ENCODE measurements at regions not wholly inside any gene's neighbourhood (a gene's known extent, or its start where the extent isn't known, plus 50 kb on each side); places are given as distances from the start of the nearest gene placed in this dataset.
"Not testable (repeated sequence)": the region's sequence is repeated elsewhere in the genome, so short reads cannot be mapped to it uniquely, and the experiment has no call there.

GRCh38 chr2:176907341-176907740 is 305.3 kb upstream of the HNRNPA3 start:
- no peak for DNase-seq
- Histone ChIP-seq H3K4me1 (ENCODE audit: control insufficient read depth, insufficient read depth, low read length) (no peaks in the 10 kb centered on the region), H3K27ac (ENCODE audit: low read length) (no peak overlapping the region), H3K4me3 (ENCODE audit: low read length) (no peak overlapping the region), H3K9me3 (replicated peaks; ENCODE audit: control insufficient read depth, low read depth, low read length) (no peaks in the 10 kb centered on the region), H3K27me3 (ENCODE audit: control insufficient read depth, insufficient read depth, low read length) (no peaks in the 10 kb centered on the region), H3K36me3 (ENCODE audit: control insufficient read depth, insufficient read depth, low read length) (no peaks in the 10 kb centered on the region)
- 38% methylated on average over 2 of the region's 3 CpGs for WGBS (ENCODE audit: insufficient coverage)

- 33% methylated on average over 2 of the region's 3 CpGs for WGBS (ENCODE audit: insufficient coverage)
- Histone ChIP-seq H3K27ac (ENCODE audit: low read length) (no peak overlapping the region), H3K9me3 (replicated peaks; ENCODE audit: control insufficient read depth, low read depth, low read length) (no peaks in the 10 kb centered on the region), H3K36me3 (ENCODE audit: control insufficient read depth, insufficient read depth, low read length) (no peaks in the 10 kb centered on the region), H3K27me3 (ENCODE audit: control insufficient read depth, insufficient read depth, low read length) (no peaks in the 10 kb centered on the region), H3K4me3 (ENCODE audit: low read length) (no peak overlapping the region), H3K4me1 (ENCODE audit: control insufficient read depth, insufficient read depth, low read length) (no peaks in the 10 kb centered on the region)
- no peak for DNase-seq
These were observed 301.8 kb upstream of the HNRNPA3 start for GRCh38 chr2:176910828-176911227.

GRCh38 chr2:176913955-176914354 is 298.6 kb upstream of the HNRNPA3 start:
- Histone ChIP-seq H3K27me3 (ENCODE audit: control insufficient read depth, insufficient read depth, low read length) (no peaks in the 10 kb centered on the region), H3K9me3 (replicated peaks; ENCODE audit: control insufficient read depth, low read depth, low read length) (no peaks in the 10 kb centered on the region), H3K4me1 (ENCODE audit: control insufficient read depth, insufficient read depth, low read length) (no peaks in the 10 kb centered on the region), H3K27ac (ENCODE audit: low read length) (no peak overlapping the region), H3K4me3 (ENCODE audit: low read length) (no peak overlapping the region), H3K36me3 (ENCODE audit: control insufficient read depth, insufficient read depth, low read length) (no peaks in the 10 kb centered on the region)
- WGBS (ENCODE audit: insufficient coverage): no CpG with 5 or more reads among the region's 1 CpG
- DNase-seq: no peak

- no peaks in the 10 kb centered on the region for H3K27me3 ChIP-seq (ENCODE audit: control insufficient read depth, insufficient read depth, low read length)
- no peaks in the 10 kb centered on the region for H3K36me3 ChIP-seq (ENCODE audit: control insufficient read depth, insufficient read depth, low read length)
- no peak overlapping the region for H3K4me3 ChIP-seq (ENCODE audit: low read length)
- no peaks in the 10 kb centered on the region for H3K4me1 ChIP-seq (ENCODE audit: control insufficient read depth, insufficient read depth, low read length)
- WGBS (ENCODE audit: insufficient coverage): 46% methylated on average over 3 of the region's 3 CpGs
- peak; percentile 62 for DNase-seq
- no peak overlapping the region for H3K27ac ChIP-seq (ENCODE audit: low read length)
- H3K9me3 ChIP-seq (replicated peaks; ENCODE audit: control insufficient read depth, low read depth, low read length): no peaks in the 10 kb centered on the region
These were observed 298.2 kb upstream of the HNRNPA3 start for GRCh38 chr2:176914371-176914770.

- not testable (repeated sequence) for H3K9me3 ChIP-seq (replicated peaks; ENCODE audit: control insufficient read depth, low read depth, low read length); H3K4me1 ChIP-seq (ENCODE audit: control insufficient read depth, insufficient read depth, low read length); H3K27ac ChIP-seq (ENCODE audit: low read length); H3K36me3 ChIP-seq (ENCODE audit: control insufficient read depth, insufficient read depth, low read length); H3K4me3 ChIP-seq (ENCODE audit: low read length); H3K27me3 ChIP-seq (ENCODE audit: control insufficient read depth, insufficient read depth, low read length); DNase-seq
- no CpG with 5 or more reads among the region's 3 CpGs for WGBS (ENCODE audit: insufficient coverage)
These were observed 290.0 kb upstream of the HNRNPA3 start for GRCh38 chr2:176922545-176922944.

GRCh38 chr2:176923205-176923604 is 289.4 kb upstream of the HNRNPA3 start:
- Histone ChIP-seq H3K9me3 (replicated peaks; ENCODE audit: control insufficient read depth, low read depth, low read length) (no peaks in the 10 kb centered on the region), H3K27ac (ENCODE audit: low read length) (no peak overlapping the region), H3K36me3 (ENCODE audit: control insufficient read depth, insufficient read depth, low read length) (no peaks in the 10 kb centered on the region), H3K4me1 (ENCODE audit: control insufficient read depth, insufficient read depth, low read length) (no peaks in the 10 kb centered on the region), H3K27me3 (ENCODE audit: control insufficient read depth, insufficient read depth, low read length) (no peaks in the 10 kb centered on the region), H3K4me3 (ENCODE audit: low read length) (no peak overlapping the region)
- 100% methylated on average over 1 of the region's 4 CpGs for WGBS (ENCODE audit: insufficient coverage)
- DNase-seq: no peak

- Histone ChIP-seq H3K4me1 (ENCODE audit: control insufficient read depth, insufficient read depth, low read length) (no peaks in the 10 kb centered on the region), H3K36me3 (ENCODE audit: control insufficient read depth, insufficient read depth, low read length) (no peaks in the 10 kb centered on the region), H3K4me3 (ENCODE audit: low read length) (no peak overlapping the region), H3K27me3 (ENCODE audit: control insufficient read depth, insufficient read depth, low read length) (no peaks in the 10 kb centered on the region), H3K9me3 (replicated peaks; ENCODE audit: control insufficient read depth, low read depth, low read length) (no peaks in the 10 kb centered on the region), H3K27ac (ENCODE audit: low read length) (no peak overlapping the region)
- 62% methylated on average over 6 of the region's 7 CpGs for WGBS (ENCODE audit: insufficient coverage)
- DNase-seq: no peak
These were observed 287.6 kb upstream of the HNRNPA3 start for GRCh38 chr2:176924909-176925534.

GRCh38 chr2:176926453-176926852 is 286.1 kb upstream of the HNRNPA3 start:
- no peaks in the 10 kb centered on the region for H3K4me1 ChIP-seq (ENCODE audit: control insufficient read depth, insufficient read depth, low read length)
- no CpG with 5 or more reads among the region's 1 CpG for WGBS (ENCODE audit: insufficient coverage)

GRCh38 chr2:176929387-176929786 is 283.2 kb upstream of the HNRNPA3 start:
- no CpG with 5 or more reads among the region's 2 CpGs for WGBS (ENCODE audit: insufficient coverage)
- H3K36me3 ChIP-seq (ENCODE audit: control insufficient read depth, insufficient read depth, low read length); H3K4me3 ChIP-seq (ENCODE audit: low read length); DNase-seq; H3K4me1 ChIP-seq (ENCODE audit: control insufficient read depth, insufficient read depth, low read length); H3K27ac ChIP-seq (ENCODE audit: low read length); H3K9me3 ChIP-seq (replicated peaks; ENCODE audit: control insufficient read depth, low read depth, low read length); H3K27me3 ChIP-seq (ENCODE audit: control insufficient read depth, insufficient read depth, low read length): not testable (repeated sequence)

More at GRCh38 chr2:176926453-176926852, 286.1 kb upstream of the HNRNPA3 start:
- Histone ChIP-seq H3K4me3 (ENCODE audit: low read length) (no peak overlapping the region), H3K9me3 (replicated peaks; ENCODE audit: control insufficient read depth, low read depth, low read length) (no peaks in the 10 kb centered on the region), H3K27me3 (ENCODE audit: control insufficient read depth, insufficient read depth, low read length) (no peaks in the 10 kb centered on the region), H3K27ac (ENCODE audit: low read length) (no peak overlapping the region), H3K36me3 (ENCODE audit: control insufficient read depth, insufficient read depth, low read length) (no peaks in the 10 kb centered on the region)
- DNase-seq: no peak

GRCh38 chr2:176931588-176932563 is 280.7 kb upstream of the HNRNPA3 start:
- DNase-seq: peak; percentile 40
- no peak overlapping the region for H3K27ac ChIP-seq (ENCODE audit: low read length)
- no peak overlapping the region for H3K4me3 ChIP-seq (ENCODE audit: low read length)
- H3K4me1 ChIP-seq (ENCODE audit: control insufficient read depth, insufficient read depth, low read length): peaks cover 4% of the 10 kb centered on the region
- H3K27me3 ChIP-seq (ENCODE audit: control insufficient read depth, insufficient read depth, low read length): no peaks in the 10 kb centered on the region
- WGBS (ENCODE audit: insufficient coverage): 80% methylated on average over 1 of the region's 8 CpGs
- H3K36me3 ChIP-seq (ENCODE audit: control insufficient read depth, insufficient read depth, low read length): no peaks in the 10 kb centered on the region
- H3K9me3 ChIP-seq (replicated peaks; ENCODE audit: control insufficient read depth, low read depth, low read length): no peaks in the 10 kb centered on the region
